PC-9 (cell line): ENCODE measurements at regions not wholly inside any gene's neighbourhood (a gene's known extent, or its start where the extent isn't known, plus 50 kb on each side); places are given as distances from the start of the nearest gene placed in this dataset.

ENCODE experiments used
- EZH2 ChIP-seq: fragments of 200-600 bp; sonication (generic); IDR thresholded peaks from 2 replicates; pipeline ENCODE4 v1.8.0; 2017; ENCODE audit warnings: antibody characterized with exemption, low read depth
- TF ChIP-seq, protein P1 (sequence below): fragments of 200-600 bp; sonication (generic); conservative IDR thresholded peaks from 2 replicates; pipeline ENCODE4 v1.6.1; 2017; ENCODE audit warnings: mixed run types, antibody characterized with exemption, mild to moderate bottlenecking, moderate library complexity

DNA sequence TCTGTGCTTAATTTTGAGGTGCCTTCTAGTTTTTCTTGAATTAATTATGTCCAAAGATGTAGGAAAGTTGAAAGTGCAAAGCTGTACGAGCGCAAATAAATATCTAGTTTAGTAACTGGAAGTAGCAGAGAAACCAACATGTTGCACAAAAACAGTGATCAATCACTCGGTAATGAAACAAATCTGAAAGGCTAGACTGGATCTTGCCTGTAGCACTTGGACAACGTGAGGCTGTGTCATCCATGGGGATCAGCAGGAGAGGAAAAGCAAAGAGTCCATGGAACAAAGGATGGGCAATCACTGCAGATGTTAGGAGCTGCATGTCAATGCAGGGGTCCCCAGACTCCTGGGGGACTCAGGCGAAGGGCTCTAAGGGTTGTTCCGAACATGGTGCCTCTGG lies 424.2 kb downstream of the IRX1 start:
- TF ChIP-seq, protein P1, sequence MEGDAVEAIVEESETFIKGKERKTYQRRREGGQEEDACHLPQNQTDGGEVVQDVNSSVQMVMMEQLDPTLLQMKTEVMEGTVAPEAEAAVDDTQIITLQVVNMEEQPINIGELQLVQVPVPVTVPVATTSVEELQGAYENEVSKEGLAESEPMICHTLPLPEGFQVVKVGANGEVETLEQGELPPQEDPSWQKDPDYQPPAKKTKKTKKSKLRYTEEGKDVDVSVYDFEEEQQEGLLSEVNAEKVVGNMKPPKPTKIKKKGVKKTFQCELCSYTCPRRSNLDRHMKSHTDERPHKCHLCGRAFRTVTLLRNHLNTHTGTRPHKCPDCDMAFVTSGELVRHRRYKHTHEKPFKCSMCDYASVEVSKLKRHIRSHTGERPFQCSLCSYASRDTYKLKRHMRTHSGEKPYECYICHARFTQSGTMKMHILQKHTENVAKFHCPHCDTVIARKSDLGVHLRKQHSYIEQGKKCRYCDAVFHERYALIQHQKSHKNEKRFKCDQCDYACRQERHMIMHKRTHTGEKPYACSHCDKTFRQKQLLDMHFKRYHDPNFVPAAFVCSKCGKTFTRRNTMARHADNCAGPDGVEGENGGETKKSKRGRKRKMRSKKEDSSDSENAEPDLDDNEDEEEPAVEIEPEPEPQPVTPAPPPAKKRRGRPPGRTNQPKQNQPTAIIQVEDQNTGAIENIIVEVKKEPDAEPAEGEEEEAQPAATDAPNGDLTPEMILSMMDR = no peak
- TF ChIP-seq EZH2 = no peak
